Activated CD8-positive, alpha-beta memory T cell treated with anti-CD3 and anti-CD28 coated beads, Interleukin-2, amount 50 U/mL, for 48 hours (primary cell): ENCODE measurements at regions not wholly inside any gene's neighbourhood (a gene's known extent, or its start where the extent isn't known, plus 50 kb on each side); places are given as distances from the start of the nearest gene placed in this dataset.

Experiments
- DNase-seq: peaks from one replicate; pipeline ENCODE4 v3.0.0-alpha.2; 2020

DNA sequence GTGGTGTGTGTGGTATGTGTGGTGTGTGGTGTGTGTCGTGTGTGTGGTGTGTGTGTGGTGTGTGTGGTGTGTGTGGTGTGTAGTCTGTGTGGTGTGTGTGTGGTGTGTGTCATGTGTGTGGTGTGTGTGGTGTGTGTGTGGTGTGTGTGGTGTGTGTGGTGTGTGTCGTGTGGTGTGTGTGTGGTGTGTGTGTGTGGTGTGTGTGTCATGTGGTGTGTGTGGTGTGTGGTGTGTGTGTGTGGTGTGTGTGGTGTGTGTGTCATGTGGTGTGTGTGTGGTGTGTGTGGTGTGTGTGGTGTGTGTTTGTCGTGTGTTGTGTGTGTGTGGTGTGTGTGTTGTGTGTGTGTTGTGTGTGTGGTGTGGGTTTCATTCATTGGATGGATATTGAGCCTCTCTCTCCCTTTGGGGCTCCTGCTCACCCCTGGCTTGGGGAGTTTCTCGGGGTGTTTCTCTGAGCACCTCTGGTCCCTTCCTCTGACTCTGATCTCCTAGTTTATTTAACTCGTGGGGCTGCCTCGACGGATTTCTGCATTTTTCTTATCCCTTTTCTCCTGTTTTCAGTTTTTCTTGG lies 145.8 kb downstream of the DNAJB6 start:
- peak; percentile 33 for DNase-seq

DNA sequence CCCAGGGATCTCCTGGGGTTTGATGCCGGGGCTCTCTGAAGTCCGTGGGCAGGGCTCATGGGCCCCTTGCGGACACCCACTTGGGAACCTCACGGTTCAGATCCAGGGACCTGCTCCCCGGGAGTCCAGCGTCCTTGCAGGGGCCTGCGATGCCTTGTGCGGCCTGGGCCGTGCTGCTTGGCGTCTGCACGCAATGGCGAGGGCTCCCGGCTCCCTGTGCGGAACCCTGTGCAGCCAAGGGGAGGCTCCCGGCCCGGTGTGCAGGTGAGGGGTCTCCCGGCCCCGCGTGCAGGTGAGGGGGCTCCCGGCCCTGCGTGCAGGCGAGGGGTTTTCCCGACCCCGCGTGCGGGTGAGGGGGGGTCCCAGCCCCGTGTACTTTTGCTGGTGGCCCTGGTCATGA lies 146.7 kb downstream of the DNAJB6 start:
- DNase-seq, result peak; percentile 47

DNA sequence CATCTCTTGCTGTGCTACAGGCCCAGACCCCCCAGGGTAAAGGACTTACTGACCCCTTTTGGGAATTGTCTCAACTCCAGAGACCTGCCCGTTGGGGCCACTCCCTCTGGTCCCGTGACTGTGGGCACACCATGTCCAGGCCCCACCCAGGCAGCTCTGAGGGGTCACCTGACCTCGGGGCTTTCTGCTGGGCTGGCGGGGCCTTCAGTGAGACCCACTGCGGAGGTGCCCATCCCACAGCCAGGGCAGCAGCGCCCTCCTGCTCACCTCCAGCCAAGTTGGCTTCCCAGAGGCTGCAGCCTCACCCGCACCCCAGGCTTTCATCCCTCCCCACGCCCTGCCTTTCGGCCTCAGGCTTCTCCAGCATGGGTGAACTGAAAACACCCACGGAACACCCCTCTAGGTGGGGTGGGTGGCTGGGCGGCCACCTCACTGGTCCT lies 147.2 kb downstream of the DNAJB6 start:
- peak; percentile 46 for DNase-seq

GRCh38 chr7:157484411-157485081 lies 147.7 kb downstream of the DNAJB6 start:
- peak; percentile 49 for DNase-seq

- peak; percentile 45 for DNase-seq
Observed at GRCh38 chr7:157485361-157485831, 148.6 kb downstream of the DNAJB6 start.

DNA sequence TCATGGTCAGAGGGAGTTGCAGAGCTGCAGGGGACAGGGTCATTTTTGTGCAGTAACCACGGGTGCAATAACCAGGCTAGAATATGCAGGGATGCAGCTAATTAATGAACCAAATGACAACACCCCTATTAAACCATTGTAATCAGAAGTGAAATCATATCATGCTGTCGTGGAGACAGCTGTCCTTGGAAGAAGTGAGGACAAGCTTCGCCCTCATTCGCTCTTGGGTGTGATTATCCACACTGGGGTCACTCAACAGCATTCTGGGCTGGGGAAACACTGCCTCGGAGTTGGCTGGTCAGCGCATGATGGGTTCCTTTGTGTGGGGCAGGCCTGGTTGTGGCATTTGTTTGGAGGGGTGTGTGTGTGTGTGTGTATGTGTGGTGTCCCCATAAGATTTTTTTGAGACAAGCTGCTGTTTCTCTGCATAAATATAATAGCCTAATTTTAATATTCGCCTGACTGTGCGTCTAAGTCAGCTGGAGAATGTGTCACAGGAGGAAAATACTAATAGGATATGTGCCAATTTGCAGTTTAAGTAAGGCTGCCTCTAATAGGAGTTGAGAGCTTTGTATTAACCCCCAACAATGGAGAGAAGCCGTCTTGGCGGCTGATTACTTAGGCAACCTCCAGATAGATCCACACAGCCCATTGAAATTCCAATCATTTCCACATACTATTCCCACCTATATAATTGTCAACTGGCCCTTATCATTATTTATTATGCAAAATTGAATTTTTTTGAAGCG lies 149.4 kb downstream of the DNAJB6 start:
- DNase-seq, result no peak

DNA sequence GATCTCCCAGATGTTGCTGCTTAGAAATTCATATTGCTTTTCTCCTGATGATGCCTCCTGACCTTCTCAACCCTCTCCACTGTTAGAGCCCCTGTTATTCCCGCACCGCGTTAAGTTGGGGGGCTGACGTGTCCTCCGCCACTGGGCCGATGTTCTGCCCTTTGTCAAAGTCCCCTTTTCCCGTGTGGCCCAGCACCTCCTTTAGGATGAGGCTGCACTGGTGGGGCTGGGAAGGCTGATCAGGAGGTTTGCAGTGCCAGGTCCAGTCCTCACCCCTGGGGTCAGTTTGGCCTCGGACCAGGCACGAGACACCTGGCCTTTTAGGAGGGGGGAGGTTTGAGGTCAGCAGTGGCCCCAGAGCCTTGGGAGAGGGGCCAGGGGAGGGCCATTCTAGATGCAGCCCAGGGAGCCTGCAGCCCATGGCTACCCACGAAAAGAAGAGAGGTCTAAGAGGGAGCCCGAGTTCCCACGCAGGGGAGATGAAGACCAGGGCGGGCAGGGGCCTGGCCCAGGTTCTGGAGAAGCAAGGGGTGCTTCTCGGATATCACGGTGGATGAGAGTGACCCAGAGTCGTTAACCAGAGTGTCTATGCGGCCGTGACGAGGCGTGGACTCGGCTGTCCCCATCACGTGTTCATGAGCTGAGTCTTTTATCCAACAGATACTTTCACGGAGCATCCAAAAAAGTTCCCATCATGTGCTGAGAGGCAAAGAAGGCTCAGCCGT lies 150.4 kb downstream of the DNAJB6 start:
- peak; percentile 42 for DNase-seq

DNA sequence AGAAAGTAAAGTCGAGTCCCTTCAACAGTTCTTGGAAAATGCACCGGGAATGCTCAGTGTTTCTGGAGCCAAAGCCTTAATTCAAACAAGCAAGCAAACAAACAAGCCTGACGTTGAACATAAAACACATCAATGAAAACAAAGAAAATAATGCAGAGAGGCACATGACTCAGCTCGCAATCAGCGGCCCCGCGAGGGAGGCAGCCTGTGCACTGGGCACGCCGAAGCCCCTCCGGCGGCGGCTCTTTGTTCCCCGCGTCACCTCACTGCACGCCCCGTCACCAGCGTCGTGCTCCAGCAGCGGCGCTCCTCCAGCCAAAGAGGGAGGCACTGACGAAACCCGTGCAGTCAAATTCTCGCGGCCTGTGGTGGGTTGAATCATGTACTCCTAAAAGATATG lies 151.5 kb downstream of the DNAJB6 start:
- DNase-seq, result peak; percentile 40

- DNase-seq, result peak; percentile 36
Observed at GRCh38 chr7:157488966-157489365, 152.2 kb downstream of the DNAJB6 start.
